GM19397 (cell line): ENCODE measurements at regions not wholly inside any gene's neighbourhood (a gene's known extent, or its start where the extent isn't known, plus 50 kb on each side); places are given as distances from the start of the nearest gene placed in this dataset.
"Not testable (repeated sequence)": the region's sequence is repeated elsewhere in the genome, so short reads cannot be mapped to it uniquely, and the experiment has no call there.

Experiments used
- ATAC-seq: cut with Tn5 transposase; IDR thresholded peaks from one replicate; pipeline ENCODE4 v1.9.1; 2021; ENCODE audit warnings: mild to moderate bottlenecking, moderate library complexity; ENCODE audit not compliant: unreplicated experiment

DNA sequence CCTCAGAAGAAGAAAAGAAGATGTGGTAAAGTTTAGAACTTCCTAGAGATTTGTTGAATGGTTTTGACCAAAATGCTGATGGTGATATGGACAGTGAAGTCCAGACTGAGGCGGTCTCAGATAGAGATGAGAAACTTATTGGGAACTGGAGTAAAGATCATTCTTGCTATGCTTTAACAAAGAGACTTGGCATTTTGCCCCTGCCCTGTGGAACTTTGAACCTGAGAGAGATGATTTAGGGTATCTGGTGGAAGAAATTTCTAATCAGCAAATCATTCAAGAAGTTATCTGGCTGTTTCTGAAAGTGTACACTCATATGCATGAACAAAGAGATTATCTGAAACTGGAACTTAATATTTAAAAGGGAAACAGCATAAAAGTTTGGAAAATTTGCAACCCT is 505.2 kb downstream of the NSUN3 start:
- ATAC-seq = no peak

DNA sequence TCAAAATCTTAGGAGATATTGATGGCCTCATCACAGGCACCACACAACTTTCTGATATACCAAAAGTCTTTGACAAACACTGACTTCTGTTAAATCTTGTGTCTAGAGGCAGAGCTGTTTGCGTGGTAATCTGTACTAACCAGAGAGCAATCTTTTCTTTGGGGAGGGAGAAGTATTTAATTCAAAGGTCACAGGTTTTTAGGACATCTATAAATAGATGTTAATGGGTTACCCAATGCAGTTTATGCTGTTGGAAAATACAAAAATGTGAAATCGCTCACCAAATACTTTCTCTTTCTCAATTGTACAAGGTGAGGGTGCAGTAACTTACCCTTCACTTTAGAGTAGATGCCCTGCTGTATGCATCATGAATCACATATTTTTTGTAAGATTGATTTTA is 510.5 kb downstream of the NSUN3 start:
- ATAC-seq = no peak

DNA sequence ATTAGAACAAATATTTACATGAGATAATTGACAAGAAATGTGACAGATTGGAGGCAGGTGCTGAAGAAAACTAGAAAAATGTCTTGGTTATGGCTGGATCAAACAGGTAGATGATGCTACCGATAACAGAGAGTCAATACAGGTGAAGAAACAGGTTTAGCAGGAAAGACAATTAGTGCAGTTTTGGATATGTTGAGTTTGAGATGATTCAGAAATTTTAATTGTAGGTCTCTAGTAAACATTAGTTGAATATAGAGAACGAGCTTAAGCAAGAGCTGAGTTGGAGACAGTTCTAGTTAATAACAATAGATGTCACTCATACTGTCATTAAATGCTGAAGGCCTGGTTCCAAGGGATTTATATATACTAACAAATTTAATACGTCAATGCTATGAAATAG is 524.4 kb downstream of the NSUN3 start:
- ATAC-seq = no peak

GRCh38 chr3:94593526-94594150 is 530.8 kb downstream of the NSUN3 start:
- ATAC-seq = no peak

GRCh38 chr3:94596141-94596540 is 533.3 kb downstream of the NSUN3 start:
- ATAC-seq = no peak

- no peak for ATAC-seq
These were observed 534.2 kb downstream of the NSUN3 start for GRCh38 chr3:94596887-94597566.

DNA sequence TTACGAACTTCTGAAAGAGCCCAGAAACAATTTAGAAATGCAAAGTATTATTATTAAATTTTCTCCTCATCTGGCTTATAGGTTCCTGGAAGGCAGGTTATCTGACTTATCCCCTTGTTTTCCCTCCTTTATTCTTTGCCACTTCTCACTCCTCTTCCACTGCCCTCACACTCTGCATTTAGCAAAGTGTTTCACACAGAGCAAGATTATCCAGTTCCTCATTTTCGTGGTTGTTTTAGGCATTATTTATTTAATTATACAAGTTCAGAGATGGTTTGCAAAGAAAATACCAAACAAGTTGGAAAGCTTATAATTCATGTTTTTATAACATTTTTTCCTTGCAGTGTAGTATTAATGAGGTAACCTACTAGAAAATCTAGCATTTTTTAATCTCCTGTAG is 544.9 kb downstream of the NSUN3 start:
- no peak for ATAC-seq

DNA sequence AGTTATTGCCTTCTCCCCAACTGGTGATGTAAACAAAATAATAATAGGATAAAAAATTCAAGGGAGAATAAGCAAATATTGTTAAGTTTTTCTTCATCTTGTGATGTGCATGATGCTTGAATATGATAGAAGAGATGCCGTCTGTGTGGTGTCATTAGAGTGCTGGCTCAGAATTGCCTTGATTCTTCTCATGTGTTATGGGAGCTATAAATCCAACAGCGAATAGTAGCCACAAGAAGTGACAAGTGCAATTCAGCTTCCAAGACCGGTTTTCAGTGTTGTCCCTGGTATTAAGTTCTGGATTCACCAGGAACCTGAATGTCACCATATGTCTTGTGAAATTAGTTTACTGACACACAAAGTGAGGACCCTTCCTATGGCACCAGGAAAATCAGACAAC is 547.0 kb downstream of the NSUN3 start:
- no peak for ATAC-seq

- ATAC-seq = no peak
These were observed 548.7 kb downstream of the NSUN3 start for GRCh38 chr3:94611596-94611995.

GRCh38 chr3:94612631-94613030 is 549.8 kb downstream of the NSUN3 start:
- no peak for ATAC-seq

GRCh38 chr3:94614192-94614591 is 551.3 kb downstream of the NSUN3 start:
- ATAC-seq = no peak

DNA sequence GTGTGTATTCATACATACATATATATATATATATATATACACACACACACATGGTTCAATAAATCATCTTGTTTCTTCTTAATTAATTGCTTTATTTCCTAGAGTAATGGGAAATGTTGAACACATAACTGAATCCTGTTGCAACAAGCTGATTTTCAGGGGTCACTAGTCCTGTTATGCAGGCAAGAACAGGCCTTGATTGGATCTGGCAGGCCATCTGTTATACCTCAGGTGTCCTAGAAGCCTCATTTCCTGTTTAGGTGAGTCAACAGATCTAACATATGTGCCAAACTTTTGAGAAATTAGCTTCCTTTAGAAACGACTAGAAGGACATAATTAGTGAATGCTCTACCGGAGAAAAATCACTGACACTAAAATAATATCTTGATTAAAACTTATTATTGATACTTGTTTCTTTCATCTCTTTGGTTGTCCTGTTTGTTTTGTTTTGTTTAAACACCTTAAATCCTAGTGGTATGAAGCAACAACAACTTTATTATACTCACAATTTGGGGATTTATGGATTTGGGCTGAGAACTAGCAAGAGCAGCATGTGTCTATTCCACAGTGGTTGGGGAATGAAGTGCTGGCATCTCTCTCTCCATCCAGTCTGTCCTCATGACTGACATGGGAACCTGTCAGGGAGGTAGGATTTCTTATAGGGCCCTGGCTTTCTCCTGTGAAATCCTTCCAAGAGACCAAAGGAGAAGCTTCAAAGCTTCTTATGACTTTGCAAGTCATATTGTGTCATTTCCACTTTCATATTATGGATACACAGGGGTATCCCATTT is 552.6 kb downstream of the NSUN3 start:
- ATAC-seq = no peak

DNA sequence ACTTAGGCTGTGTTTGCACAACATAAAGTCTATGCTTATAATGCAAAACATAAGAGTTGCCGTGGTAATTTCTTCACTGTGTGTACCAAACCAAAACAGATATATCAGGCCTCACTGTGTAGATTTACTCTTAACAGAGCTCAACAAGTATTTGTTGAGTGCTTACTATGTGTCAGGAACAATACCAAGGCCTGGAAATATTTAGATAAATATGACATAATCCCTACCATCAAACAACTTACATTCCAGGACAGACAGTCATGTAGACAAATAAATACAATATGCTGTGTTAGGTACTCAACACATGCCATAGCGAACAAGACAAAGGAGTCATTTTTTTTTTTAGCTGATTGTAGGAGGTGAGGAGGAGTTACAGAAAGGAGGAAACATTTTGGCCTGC is 554.0 kb downstream of the NSUN3 start:
- ATAC-seq = no peak

- no peak for ATAC-seq
These were observed 554.5 kb downstream of the NSUN3 start for GRCh38 chr3:94617312-94617711.

GRCh38 chr3:94619643-94620042 is 556.8 kb downstream of the NSUN3 start:
- ATAC-seq = no peak

DNA sequence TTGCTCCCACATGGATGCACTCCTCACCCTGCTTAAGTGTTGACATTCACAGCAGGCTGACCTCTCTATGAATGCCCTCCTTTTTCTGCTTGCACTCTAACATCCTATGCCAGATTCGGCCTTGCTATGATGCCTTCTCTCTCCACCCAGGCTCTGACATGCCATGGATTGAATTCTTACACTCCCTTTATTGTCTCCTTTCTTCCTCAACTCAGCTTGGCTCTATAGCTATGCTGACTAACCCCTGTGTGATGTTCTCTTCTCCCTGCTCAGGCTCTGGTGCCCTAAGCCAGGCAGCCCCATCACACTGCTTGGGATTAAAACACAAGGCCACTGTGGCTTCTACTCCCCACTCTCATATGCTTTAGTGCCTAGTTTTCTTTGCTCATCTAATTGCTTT is 563.7 kb downstream of the NSUN3 start:
- ATAC-seq = no peak

DNA sequence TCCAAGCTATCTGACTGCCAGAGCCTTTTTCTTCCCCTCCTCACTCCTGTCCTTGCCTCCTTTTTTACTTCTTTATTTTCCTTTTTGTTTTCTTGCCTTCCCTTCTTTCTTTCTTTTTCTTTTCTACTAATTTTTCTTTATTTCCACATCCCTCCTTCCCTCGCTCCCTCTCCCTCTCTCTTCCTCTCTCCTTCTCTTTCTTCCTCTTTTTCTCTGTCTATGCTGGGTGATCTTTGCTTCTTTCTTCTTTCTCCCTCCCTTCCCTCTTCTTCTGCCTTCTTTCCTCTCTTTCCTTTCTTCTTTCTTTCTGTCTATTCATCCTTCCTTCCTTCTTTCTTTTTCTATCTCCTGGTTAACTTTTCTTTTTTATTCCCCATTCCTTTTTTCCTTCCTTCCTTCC is 564.8 kb downstream of the NSUN3 start:
- no peak for ATAC-seq

DNA sequence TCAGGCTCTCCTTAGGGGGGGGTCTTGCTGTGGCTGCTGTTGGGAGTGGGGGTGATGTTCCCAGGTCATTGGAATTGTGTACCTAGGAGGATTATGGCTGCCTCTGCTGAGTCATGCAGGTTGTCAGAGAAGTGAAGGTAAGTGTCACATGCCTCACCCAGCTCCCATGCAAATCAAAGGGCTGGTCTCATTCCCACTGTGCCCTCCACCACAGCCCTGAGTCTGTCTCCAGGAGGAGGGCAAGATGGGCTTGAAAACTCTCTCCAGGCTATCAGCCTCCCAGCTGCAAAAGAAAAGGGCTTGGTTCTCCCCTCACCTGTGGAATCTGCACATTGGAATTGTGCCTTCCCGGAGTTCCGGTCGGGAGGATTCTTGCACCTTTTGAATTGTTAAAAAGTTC is 580.5 kb downstream of the NSUN3 start:
- no peak for ATAC-seq

DNA sequence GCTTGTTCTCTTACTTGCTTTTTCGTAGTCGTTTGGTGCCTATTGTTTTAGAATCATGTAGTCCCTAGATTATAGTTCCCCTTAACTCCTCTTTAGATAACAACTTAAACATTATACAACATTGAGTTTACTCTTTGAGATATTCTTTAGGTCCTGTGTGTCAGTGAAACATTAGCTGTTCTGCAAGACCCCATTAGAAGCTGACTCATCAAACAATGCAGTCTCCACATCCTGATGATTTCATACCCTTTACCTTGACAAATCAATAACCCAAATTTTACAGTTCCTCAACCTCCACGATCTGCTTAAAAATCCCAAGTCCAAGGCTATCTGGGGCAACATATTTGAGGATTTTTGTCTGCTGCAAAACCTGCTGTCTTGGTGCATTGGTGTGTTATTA is 582.9 kb downstream of the NSUN3 start:
- ATAC-seq = no peak

- no peak for ATAC-seq
These were observed 584.3 kb downstream of the NSUN3 start for GRCh38 chr3:94647131-94647530.

GRCh38 chr3:94648270-94649180 is 585.7 kb downstream of the NSUN3 start:
- not testable (repeated sequence) for ATAC-seq
